ENCODE measurements at regions not wholly inside any gene's neighbourhood (a gene's known extent, or its start where the extent isn't known, plus 50 kb on each side); places are given as distances from the start of the nearest gene placed in this dataset.

DNA sequence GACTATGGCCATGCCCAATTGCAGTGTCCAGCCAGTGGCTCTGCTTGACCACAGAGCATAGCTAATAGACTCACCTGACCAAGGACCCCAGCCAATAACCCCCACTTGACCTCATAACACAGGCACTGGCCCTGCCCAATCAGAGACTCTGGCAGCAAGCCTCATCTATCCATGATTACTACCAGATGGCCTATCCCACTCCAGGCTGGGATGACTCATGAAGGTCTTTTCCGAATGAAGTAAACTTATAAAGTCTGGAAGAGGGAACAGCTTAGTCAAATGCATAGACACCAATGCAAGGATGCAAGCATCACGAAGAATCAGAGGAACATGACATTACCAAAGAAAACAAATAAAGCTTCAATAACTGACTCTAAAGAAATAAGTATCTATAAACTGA lies 141.4 kb downstream of the TMEM168 start (continued):
- TF ChIP-seq EZH2phosphoT487 (IDR thresholded peaks at IDR 0.05; ENCODE audit: borderline replicate concordance) (no peak), SRF (IDR thresholded peaks at IDR 0.05; ENCODE audit: low read depth) (no peak), RAD21 (IDR thresholded peaks at IDR 0.05; ENCODE audit: low read depth) (no peak), MAX (IDR thresholded peaks at IDR 0.05) (no peak), FOSL1 (IDR thresholded peaks at IDR 0.05; ENCODE audit: low read depth) (no peak), CBX3 (IDR thresholded peaks at IDR 0.05; ENCODE audit: low read depth) (no peak), SIN3A (IDR thresholded peaks at IDR 0.05; ENCODE audit: low read depth) (no peak), ZNF274 (IDR thresholded peaks at IDR 0.05; ENCODE audit: low read depth, low read length) (no peak), EGR1 (IDR thresholded peaks at IDR 0.05; ENCODE audit: low read depth) (no peak), CEBPB (IDR thresholded peaks at IDR 0.05; ENCODE audit: low read depth) (no peak), POLR2A (IDR thresholded peaks at IDR 0.05; ENCODE audit: borderline replicate concordance, extremely low read depth, insufficient read depth, insufficient read length) (no peak)

DNA sequence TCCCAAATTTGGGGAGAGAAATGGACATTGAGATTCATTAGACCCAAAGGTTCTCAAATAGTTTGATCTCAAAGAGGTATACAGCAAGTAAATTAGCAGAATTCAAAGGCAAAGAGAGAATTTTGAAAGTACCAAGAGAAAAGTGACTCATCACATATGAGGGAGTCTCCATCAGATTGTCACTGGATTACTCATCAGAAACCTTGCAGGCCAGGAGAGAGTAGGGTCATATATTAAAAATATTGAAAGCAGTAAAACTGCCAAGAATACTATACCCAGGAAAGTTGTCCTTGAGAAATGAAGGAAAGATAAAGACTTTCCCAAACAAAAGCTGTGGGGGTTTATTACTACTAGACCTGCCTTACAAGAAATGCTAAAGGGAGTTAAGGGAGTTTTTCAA lies 140.6 kb downstream of the TMEM168 start:
- Histone ChIP-seq H4K20me1 (ENCODE audit: insufficient read depth) (no peaks in the 10 kb centered on the region), H3K4me1 (ENCODE audit: control insufficient read depth in 1 of 2, insufficient read depth in 2 of 2, low read length in 2 of 2) (peaks cover 0 to 7% of the 10 kb centered on the region in 2 experiments; a peak in 2 of 4 replicates), H3K9me3 (ENCODE audit: control insufficient read depth in 1 of 2, insufficient read depth in 1 of 2, low read depth in 1 of 2, low read length in 2 of 2) (no peaks in the 10 kb centered on the region), H2AFZ (ENCODE audit: low read depth, low read length, poor library complexity, severe bottlenecking) (no peak overlapping the region), H3K4me2 (ENCODE audit: low read length) (no peak overlapping the region), H3K27ac (ENCODE audit: low read depth, low read length) (no peak overlapping the region), H3K36me3 (ENCODE audit: control insufficient read depth in 1 of 2, insufficient read depth in 2 of 2, low read length in 2 of 2) (no peaks in the 10 kb centered on the region), H3K9ac (ENCODE audit: low read length) (no peak overlapping the region), H3K27me3 (ENCODE audit: insufficient read depth, low read length) (no peaks in the 10 kb centered on the region), H3K4me3 (replicated peaks in 1 of 2; ENCODE audit: low read depth in 1 of 2, low read length in 2 of 2) (no peak overlapping the region), H3K9me2 (ENCODE audit: insufficient read depth) (no peaks in the 10 kb centered on the region), H3K79me2 (ENCODE audit: insufficient read depth, low read length) (no peaks in the 10 kb centered on the region)
- no peak for DNase-seq (ENCODE audit: low read depth, low spot score)
- ChIA-PET POLR2A (no interaction called here), RAD21 (ENCODE audit: low non-redundant PET in 1 of 2, low total read pairs in 2 of 2, uncharacterized antibody in 2 of 2, unreplicated experiment in 2 of 2) (no interaction called here), CTCF (no interaction called here)
- no TSS peak for BruUV-seq (replicated peaks)
- ATAC-seq = peak; percentile 53; the same call in 1 of the 2 replicates
- TF ChIP-seq YY1 (IDR thresholded peaks at IDR 0.05; ENCODE audit: extremely low read depth, insufficient replicate concordance, low read depth, low read length) (no peak), EGR1 (IDR thresholded peaks at IDR 0.05; ENCODE audit: low read depth) (no peak), CBX3 (IDR thresholded peaks at IDR 0.05; ENCODE audit: low read depth) (no peak), EZH2 (IDR thresholded peaks at IDR 0.05) (no peak), MAX (IDR thresholded peaks at IDR 0.05) (no peak)
- intact Hi-C loops (cut with micrococcal nuclease) = no loop called here
